NB4 (cell line): ENCODE measurements at regions not wholly inside any gene's neighbourhood (a gene's known extent, or its start where the extent isn't known, plus 50 kb on each side); places are given as distances from the start of the nearest gene placed in this dataset.

Source experiments
- DNase-seq: peaks from one replicate; pipeline ENCODE4 v3.0.0; 2010; ENCODE audit warnings: low read depth
- H3K4me3 ChIP-seq: one replicate; pipeline ENCODE4 v1.5.1; 2011; ENCODE audit warnings: mild to moderate bottlenecking, low read depth, low read length, moderate library complexity
- MYC ChIP-seq: IDR thresholded peaks from 2 replicates; pipeline ENCODE4 v1.6.1; 2011; ENCODE audit warnings: low read depth, low read length
- POLR2A ChIP-seq: IDR thresholded peaks from 2 replicates; pipeline ENCODE4 v1.6.1; 2011; ENCODE audit warnings: mild to moderate bottlenecking; ENCODE audit not compliant: insufficient read length; ENCODE audit errors: extremely low read depth
- TF ChIP-seq, protein P1 (sequence below): IDR thresholded peaks from 2 replicates; pipeline ENCODE4 v1.6.1; 2011; ENCODE audit warnings: low read depth, low read length
- TF ChIP-seq, protein P2 (sequence below): IDR thresholded peaks from one replicate; pipeline ENCODE4 v1.5.1; 2012; ENCODE audit warnings: low read depth, low read length

DNA sequence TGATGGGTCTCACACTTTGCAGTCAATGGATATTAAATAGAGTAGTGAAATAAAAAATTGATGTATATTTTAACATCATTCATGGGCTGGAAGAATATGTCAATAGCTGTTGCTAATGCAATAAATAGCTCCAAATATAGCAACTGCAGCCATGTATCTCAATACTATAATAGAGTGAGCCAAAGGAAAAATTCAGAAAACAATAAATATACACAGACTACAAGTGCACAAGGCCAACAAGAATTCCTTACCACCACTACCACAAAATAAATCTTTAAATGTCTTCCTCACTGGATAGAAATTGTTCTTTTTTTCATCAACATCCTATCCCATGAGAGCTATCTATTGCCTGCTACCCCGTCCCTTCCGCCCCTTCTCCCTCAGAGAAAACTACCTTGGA, 113.1 kb upstream of the TRIM24 start:
- no peak overlapping the region for H3K4me3 ChIP-seq
- no peak for DNase-seq
- TF ChIP-seq, protein P1, sequence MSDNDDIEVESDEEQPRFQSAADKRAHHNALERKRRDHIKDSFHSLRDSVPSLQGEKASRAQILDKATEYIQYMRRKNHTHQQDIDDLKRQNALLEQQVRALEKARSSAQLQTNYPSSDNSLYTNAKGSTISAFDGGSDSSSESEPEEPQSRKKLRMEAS = no peak
- TF ChIP-seq MYC (no peak), POLR2A (no peak)
- TF ChIP-seq, protein P2, sequence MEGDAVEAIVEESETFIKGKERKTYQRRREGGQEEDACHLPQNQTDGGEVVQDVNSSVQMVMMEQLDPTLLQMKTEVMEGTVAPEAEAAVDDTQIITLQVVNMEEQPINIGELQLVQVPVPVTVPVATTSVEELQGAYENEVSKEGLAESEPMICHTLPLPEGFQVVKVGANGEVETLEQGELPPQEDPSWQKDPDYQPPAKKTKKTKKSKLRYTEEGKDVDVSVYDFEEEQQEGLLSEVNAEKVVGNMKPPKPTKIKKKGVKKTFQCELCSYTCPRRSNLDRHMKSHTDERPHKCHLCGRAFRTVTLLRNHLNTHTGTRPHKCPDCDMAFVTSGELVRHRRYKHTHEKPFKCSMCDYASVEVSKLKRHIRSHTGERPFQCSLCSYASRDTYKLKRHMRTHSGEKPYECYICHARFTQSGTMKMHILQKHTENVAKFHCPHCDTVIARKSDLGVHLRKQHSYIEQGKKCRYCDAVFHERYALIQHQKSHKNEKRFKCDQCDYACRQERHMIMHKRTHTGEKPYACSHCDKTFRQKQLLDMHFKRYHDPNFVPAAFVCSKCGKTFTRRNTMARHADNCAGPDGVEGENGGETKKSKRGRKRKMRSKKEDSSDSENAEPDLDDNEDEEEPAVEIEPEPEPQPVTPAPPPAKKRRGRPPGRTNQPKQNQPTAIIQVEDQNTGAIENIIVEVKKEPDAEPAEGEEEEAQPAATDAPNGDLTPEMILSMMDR = no peak

GRCh38 chr7:138349841-138350700, 110.0 kb upstream of the TRIM24 start:
- DNase-seq = no peak
- no peak overlapping the region for H3K4me3 ChIP-seq
- TF ChIP-seq POLR2A (no peak), MYC (no peak)
- TF ChIP-seq, protein P1 = no peak
- TF ChIP-seq, protein P2 = no peak

GRCh38 chr7:138350701-138351357, 109.2 kb upstream of the TRIM24 start:
- TF ChIP-seq, protein P2 = no peak
- no peak for TF ChIP-seq MYC
- no peak overlapping the region for H3K4me3 ChIP-seq
- no peak for DNase-seq

DNA sequence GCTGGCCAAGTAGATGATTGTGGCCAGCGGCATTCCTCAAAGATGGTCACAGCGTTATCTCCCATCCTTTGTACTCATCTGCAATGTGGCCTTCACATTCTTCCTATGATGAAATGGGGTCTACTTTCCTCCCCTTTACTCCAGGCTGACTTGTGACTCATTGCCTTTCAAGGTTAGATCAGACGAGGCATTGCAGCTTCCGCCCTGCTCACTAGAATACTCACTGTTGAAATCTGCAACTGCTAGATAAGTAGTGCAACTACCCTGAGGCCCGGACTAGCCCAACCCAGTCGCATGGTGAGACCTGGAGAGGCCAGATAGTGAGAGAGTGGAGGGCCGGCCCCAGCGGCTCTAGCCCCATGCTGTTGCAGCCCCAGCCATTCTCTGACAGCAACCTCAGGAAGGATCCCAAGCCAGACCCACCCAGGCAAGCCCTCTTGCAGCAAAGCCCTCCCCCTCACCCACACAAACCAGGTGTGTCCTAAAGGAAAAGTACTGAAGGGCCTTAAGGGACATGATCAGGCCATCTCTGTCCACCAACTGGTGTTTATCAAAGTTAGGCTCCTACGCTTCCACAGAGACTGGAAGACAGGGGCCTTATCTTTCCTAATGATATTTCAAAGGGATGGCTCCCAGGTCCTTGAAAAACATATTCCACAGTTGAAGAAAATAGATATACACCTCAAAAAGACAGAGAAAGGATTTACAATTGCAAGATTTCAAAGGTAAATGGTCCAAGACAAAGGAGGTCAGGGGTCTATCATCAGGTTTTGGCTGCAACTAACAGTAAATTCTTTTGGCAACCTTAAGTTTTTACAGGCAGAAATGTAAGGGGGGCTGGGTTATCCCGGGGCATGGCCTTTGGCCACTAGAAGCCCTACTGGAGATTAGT, 107.2 kb upstream of the TRIM24 start:
- DNase-seq = peak; percentile 34
- TF ChIP-seq POLR2A = no peak
- TF ChIP-seq, protein P1 = 0 out of 2 replicates have a peak, but pooled peaks have one; percentile 8
- H3K4me3 ChIP-seq = no peak overlapping the region

GRCh38 chr7:138354066-138354465, 106.0 kb upstream of the TRIM24 start:
- TF ChIP-seq, protein P2 = no peak
- H3K4me3 ChIP-seq = no peak overlapping the region
- DNase-seq = no peak

DNA sequence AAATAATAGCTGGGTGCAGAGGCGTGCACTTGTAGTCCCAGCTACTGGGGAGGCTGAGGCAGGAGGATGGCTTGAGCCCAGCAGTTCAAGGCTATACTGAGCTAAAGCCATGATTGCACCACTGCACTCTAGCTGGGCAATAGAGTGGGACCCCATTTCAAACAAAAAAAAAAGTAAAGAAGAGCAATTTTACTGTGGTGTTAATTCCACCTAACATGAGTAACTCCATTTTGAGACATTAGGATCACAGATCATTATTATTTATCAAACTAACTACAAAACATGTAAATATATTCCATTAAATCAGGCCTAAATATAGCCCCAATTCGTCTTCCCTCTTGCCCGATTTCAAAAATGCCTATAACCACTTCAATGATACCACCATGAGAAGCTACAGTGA, 104.8 kb upstream of the TRIM24 start:
- no peak overlapping the region for H3K4me3 ChIP-seq
- no peak for DNase-seq
- TF ChIP-seq, protein P2 = no peak
- TF ChIP-seq POLR2A (no peak), MYC (no peak)
- TF ChIP-seq, protein P1 = no peak
